Fibroblast of mammary gland (primary cell): ENCODE measurements at regions not wholly inside any gene's neighbourhood (a gene's known extent, or its start where the extent isn't known, plus 50 kb on each side); places are given as distances from the start of the nearest gene placed in this dataset.

Experiments used
- DNase-seq: peaks from one replicate; pipeline ENCODE4 v3.0.0-alpha.2; 2010; ENCODE audit warnings: low read depth
- H3K4me3 ChIP-seq: 2 replicates; pipeline ENCODE4 v1.5.1; 2011; ENCODE audit warnings: low read depth, mild to moderate bottlenecking, low read length, moderate library complexity; ENCODE audit not compliant: control insufficient read depth
- TF ChIP-seq, protein P1 (sequence below): conservative IDR thresholded peaks from 2 replicates; pipeline ENCODE4 v1.5.1; 2011; ENCODE audit warnings: low read depth, low read length, inconsistent platforms; ENCODE audit not compliant: control insufficient read depth, insufficient read depth

DNA sequence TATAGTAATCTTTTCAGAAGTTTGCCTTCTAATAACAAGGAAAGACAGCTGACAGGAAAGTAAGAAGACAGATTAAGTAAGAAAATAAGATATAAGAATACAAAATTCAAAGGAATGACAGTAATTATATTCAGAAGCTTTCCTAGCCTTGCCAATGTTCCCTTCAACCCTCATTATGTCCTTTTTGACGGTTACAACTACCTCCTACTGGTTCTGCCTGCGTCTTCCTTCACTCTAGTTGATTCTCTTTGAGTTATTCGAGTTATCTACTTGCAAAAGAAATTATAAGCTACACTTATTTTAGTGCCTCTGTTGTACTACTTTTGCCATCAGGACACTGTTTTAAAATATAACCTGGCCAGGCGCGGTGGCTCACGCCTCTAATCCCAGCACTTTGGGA lies 218.9 kb upstream of the GYPC start:
- no peak overlapping the region for H3K4me3 ChIP-seq
- TF ChIP-seq, protein P1, sequence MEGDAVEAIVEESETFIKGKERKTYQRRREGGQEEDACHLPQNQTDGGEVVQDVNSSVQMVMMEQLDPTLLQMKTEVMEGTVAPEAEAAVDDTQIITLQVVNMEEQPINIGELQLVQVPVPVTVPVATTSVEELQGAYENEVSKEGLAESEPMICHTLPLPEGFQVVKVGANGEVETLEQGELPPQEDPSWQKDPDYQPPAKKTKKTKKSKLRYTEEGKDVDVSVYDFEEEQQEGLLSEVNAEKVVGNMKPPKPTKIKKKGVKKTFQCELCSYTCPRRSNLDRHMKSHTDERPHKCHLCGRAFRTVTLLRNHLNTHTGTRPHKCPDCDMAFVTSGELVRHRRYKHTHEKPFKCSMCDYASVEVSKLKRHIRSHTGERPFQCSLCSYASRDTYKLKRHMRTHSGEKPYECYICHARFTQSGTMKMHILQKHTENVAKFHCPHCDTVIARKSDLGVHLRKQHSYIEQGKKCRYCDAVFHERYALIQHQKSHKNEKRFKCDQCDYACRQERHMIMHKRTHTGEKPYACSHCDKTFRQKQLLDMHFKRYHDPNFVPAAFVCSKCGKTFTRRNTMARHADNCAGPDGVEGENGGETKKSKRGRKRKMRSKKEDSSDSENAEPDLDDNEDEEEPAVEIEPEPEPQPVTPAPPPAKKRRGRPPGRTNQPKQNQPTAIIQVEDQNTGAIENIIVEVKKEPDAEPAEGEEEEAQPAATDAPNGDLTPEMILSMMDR = no peak
- no peak for DNase-seq

DNA sequence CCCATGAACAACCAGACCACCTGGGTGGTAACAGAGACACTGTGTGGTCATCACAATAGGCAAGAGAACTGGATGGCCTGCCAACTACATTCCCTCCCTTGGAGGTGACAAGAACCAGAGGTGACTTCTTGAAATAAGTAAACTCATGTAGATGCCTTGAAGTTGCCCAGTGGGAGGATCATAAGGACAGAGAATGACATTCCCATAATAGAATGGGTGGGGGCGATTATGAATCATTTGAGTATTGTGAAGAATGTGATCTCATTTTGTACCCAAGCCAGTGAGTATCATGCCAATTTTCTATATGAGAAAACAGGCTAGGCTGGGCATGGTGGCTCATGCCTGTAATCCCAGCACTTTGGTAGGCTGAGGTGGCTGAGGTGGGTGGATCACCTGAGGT lies 211.4 kb upstream of the GYPC start:
- no peak overlapping the region for H3K4me3 ChIP-seq
- no peak for DNase-seq
- TF ChIP-seq, protein P1 = no peak

DNA sequence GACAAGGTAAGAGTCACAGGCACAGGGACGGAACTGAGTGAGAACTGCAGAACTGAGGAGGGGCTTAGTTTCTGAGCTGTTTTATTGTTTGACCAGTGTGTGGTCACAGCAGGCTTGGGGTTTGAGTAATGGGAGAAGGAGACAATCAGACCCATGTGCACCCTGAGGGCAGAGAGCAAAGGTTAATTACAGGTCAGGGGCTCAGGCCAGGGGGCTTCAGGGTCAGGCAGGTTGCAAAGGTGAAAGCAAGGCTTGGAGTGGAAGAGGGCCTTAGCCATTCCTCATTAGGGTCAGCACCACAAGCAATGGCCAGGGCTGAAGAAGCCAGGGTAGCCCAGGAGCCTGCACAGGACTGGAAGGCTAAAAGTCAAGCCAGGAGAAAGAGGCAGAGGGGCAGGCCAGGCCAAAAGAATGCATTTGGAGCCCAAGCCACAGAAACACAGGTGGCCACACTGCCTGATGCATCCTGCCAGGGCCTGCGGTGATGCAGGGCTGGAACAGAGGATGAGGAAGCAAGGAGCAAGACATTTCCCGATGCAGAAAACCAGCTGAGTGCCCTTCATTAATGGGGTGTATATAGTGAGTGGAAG lies 209.8 kb upstream of the GYPC start:
- TF ChIP-seq, protein P1 = no peak
- DNase-seq = no peak
- no peak overlapping the region for H3K4me3 ChIP-seq

DNA sequence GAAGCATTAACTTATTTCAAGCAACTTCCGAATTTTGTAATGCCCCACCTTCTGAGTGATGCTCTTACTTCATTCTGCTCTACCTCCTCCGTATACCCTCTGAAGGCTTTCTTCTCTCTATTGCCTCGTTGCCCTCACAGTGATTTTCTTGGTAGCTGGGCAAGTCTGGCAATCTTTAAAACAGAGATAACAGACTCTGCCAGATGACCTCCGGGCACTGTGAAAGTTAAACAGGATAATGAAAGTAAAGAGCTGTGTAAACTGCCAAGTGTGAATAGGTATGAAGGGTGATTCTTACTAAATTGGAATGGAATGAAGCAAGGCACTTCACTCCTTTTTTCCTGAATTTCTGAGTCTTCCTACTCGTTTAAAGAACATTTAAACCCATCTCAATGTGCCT lies 207.3 kb upstream of the GYPC start:
- no peak overlapping the region for H3K4me3 ChIP-seq
- TF ChIP-seq, protein P1 = no peak
- DNase-seq = no peak

DNA sequence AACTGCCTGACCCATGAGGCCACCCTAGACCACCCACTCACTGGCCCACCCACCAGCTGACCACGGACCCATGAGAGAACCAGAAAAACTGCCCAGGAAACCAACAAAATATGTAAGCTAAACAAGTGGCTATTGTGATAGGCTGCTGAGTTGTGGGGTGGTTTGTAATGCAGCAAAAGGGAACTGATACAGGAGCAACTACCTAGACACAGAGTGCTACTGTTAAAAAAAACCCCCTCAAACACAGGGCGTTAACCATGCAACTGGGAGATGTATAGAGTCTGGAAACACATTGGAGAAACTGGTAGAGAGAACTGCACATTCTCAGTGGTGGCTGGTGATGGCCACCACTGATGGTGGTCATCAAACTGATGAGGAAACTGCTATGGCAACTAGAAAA lies 206.3 kb upstream of the GYPC start:
- DNase-seq = no peak
- no peak overlapping the region for H3K4me3 ChIP-seq
- TF ChIP-seq, protein P1 = no peak

DNA sequence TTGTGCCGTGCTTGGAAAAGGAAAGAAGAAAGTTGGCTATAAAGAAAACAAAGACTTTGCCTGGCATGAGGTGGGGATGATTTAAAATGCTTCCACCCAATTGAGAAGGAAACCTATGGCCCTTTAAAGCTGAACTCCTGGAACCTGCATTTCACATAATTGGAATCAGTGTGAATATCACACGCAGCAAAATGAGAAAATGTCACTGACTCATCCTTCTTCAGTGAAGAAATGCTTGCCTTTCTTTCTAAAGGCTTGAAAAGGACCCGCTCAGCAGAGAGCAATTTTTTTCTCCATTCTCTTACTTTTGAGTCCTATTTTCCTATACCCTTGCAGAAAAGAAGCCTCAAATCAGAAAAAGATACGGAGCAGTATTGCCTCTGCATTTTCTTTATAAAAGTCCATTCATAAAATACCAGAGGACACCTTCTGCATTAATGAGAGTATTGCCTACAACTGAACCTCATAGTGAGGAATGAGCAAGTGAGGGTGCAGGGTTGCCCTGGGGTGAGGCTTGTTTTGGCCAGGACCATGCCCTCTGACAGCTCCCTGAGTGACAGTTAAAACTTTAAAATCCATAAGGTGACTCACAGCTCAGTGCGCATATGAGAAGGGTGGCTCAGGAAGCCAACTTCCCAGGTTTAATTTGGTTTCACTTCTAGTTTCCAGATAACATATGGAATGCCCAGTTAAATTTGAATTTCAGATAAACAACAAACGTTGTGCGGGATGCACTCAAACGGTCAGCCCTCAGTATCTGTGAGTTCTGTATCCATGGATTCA lies 191.9 kb upstream of the GYPC start:
- TF ChIP-seq, protein P1 = no peak
- H3K4me3 ChIP-seq = no peak overlapping the region
- no peak for DNase-seq
